Parathyroid adenoma (tissue), 2 donors: ENCODE measurements at regions not wholly inside any gene's neighbourhood (a gene's known extent, or its start where the extent isn't known, plus 50 kb on each side); places are given as distances from the start of the nearest gene placed in this dataset.

Experiments
- H2AFZ ChIP-seq: fragments of 300-600 bp; sonication (generic); one replicate; pipeline ENCODE4 v1.7.0; 2017; ENCODE audit warnings: antibody characterized with exemption, mild to moderate bottlenecking
- H3K27ac ChIP-seq: fragments of 300-600 bp; sonication (generic); one replicate; pipeline ENCODE4 v1.7.0; 2017
- H3K27me3 ChIP-seq: fragments of 300-600 bp; sonication (generic); one replicate; pipeline ENCODE4 v1.7.0; 2017; ENCODE audit warnings: low read length; ENCODE audit not compliant: control insufficient read depth, insufficient read depth
- H3K36me3 ChIP-seq: fragments of 300-600 bp; sonication (generic); one replicate; pipeline ENCODE4 v1.7.0; 2017; ENCODE audit warnings: low read length; ENCODE audit not compliant: control insufficient read depth, insufficient read depth
- H3K4me1 ChIP-seq: fragments of 300-600 bp; sonication (generic); one replicate; pipeline ENCODE4 v1.7.0; 2017; ENCODE audit warnings: control low read depth
- H3K4me2 ChIP-seq: fragments of 300-600 bp; sonication (generic); one replicate; pipeline ENCODE4 v1.7.0; 2017; ENCODE audit warnings: low read length
- H3K4me3 ChIP-seq: fragments of 300-600 bp; sonication (generic); one replicate; pipeline ENCODE4 v1.7.0; 2017; ENCODE audit warnings: low read depth, low read length
- H3K79me2 ChIP-seq: fragments of 300-600 bp; sonication (generic); one replicate; pipeline ENCODE4 v1.7.0; 2017; ENCODE audit warnings: control low read depth
- H3K9ac ChIP-seq: fragments of 300-600 bp; sonication (generic); one replicate; pipeline ENCODE4 v1.7.0; 2017; ENCODE audit warnings: mild to moderate bottlenecking
- H3K9me3 ChIP-seq: fragments of 300-600 bp; sonication (generic); one replicate; pipeline ENCODE4 v1.7.0; 2017; ENCODE audit warnings: low read length; ENCODE audit not compliant: control insufficient read depth
- TF ChIP-seq, protein P1 (sequence below): fragments of 300-600 bp; sonication (generic); IDR thresholded peaks from one replicate; pipeline ENCODE4 v1.7.0; 2017; ENCODE audit warnings: antibody characterized with exemption, mild to moderate bottlenecking
- donor health status: primary hyperparathyroidism.

DNA sequence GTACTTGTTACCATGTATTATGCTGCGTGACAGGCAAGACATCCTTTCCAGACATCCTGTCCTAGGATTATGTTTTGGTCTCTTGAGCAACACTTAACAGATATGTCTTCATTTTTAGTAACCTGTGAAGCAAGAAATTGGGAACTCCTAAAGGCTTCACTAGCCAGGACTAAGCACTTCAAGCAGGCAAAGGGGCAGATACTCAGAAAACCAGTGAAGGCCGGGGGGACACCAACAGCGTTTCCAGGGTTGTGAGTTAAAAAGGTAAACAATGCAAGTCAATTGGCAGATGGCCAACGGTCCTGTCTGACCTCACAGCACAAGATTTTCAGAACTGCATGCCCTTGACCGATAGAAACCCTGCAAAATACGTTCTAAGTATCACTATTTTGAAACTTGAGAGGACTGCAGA is 77.6 kb upstream of the SFMBT2 start:
- H3K9ac ChIP-seq, result no peak overlapping the region
- no peaks in the 10 kb centered on the region for H3K36me3 ChIP-seq
- H3K27ac ChIP-seq, result no peak overlapping the region
- H3K79me2 ChIP-seq, result no peaks in the 10 kb centered on the region
- no peaks in the 10 kb centered on the region for H3K27me3 ChIP-seq
- TF ChIP-seq, protein P1, sequence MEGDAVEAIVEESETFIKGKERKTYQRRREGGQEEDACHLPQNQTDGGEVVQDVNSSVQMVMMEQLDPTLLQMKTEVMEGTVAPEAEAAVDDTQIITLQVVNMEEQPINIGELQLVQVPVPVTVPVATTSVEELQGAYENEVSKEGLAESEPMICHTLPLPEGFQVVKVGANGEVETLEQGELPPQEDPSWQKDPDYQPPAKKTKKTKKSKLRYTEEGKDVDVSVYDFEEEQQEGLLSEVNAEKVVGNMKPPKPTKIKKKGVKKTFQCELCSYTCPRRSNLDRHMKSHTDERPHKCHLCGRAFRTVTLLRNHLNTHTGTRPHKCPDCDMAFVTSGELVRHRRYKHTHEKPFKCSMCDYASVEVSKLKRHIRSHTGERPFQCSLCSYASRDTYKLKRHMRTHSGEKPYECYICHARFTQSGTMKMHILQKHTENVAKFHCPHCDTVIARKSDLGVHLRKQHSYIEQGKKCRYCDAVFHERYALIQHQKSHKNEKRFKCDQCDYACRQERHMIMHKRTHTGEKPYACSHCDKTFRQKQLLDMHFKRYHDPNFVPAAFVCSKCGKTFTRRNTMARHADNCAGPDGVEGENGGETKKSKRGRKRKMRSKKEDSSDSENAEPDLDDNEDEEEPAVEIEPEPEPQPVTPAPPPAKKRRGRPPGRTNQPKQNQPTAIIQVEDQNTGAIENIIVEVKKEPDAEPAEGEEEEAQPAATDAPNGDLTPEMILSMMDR, result no peak
- no peaks in the 10 kb centered on the region for H3K9me3 ChIP-seq
- H3K4me2 ChIP-seq, result peak overlapping the region; percentile 2
- H3K4me1 ChIP-seq, result peaks cover 8% of the 10 kb centered on the region
- H2AFZ ChIP-seq, result peak overlapping the region; percentile 12
- H3K4me3 ChIP-seq, result no peak overlapping the region

DNA sequence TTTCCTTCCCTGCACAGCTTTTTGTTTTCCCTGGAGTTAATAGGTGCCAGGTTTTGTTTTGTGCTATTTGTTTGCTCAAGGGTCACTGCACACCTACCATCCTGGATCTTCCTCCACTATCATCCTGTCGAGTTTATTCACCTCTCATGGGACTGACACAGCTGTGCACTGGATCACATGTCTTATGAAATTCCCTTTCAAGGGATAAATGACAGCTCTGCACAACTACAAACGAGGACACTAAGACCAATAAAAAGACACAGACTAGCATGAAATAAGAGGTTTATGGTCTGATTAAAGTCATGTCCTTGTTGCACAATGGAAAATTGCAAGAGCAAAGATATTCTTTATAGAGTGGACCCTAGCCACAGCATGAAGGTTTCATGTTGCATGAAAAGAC is 76.7 kb upstream of the SFMBT2 start:
- no peak overlapping the region for H3K4me2 ChIP-seq

DNA sequence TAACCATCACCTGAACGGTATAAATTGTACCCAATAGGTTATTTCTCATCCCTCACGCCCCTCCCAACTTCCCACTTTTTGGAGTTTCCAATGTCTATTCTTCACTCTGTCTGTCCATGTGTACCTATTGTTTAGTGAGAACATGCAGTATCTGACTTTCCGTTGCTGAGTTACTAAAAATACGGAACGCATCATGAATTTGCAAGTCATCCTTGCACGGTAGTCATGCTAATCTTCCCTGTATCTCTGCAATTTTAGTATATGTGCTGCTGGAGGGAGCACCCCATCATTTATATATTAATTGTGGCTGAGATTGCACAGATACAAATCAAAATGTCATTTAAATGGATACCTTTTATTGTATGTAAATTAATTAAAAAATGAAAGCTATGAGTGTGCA is 75.7 kb upstream of the SFMBT2 start:
- no peak overlapping the region for H3K4me3 ChIP-seq
- no peaks in the 10 kb centered on the region for H3K9me3 ChIP-seq
- TF ChIP-seq, protein P1, result no peak
- H3K4me1 ChIP-seq, result peaks cover 8% of the 10 kb centered on the region
- H2AFZ ChIP-seq, result no peak overlapping the region
- no peaks in the 10 kb centered on the region for H3K36me3 ChIP-seq
- H3K79me2 ChIP-seq, result no peaks in the 10 kb centered on the region
- no peak overlapping the region for H3K27ac ChIP-seq
- no peaks in the 10 kb centered on the region for H3K27me3 ChIP-seq
- no peak overlapping the region for H3K9ac ChIP-seq
- H3K4me2 ChIP-seq, result no peak overlapping the region

More for the DNA sequence above, 76.7 kb upstream of the SFMBT2 start:
- Histone ChIP-seq H3K9me3 (no peaks in the 10 kb centered on the region), H2AFZ (no peak overlapping the region), H3K27ac (no peak overlapping the region), H3K4me3 (no peak overlapping the region), H3K9ac (no peak overlapping the region), H3K27me3 (no peaks in the 10 kb centered on the region), H3K36me3 (no peaks in the 10 kb centered on the region), H3K79me2 (no peaks in the 10 kb centered on the region), H3K4me1 (peaks cover 8% of the 10 kb centered on the region)
- TF ChIP-seq, protein P1, result no peak

DNA sequence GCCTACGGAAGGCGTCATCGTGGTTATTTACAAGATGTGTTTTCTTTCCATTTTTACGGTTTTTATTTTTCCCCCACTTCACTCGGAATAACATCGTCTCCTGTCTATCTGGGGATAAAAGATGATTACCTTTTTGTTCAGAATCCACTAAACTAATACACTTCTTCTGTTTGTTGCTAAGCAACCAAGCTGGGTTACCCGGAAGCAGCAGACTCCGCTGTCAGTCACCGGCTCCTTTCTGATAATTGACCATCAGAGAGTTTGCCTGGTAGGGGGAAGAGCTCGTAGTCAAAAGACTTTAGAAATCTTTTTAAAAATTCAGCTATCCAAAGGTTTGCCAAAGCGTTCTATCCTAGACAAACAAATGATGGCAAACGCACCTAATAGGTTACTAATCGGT is 75.0 kb upstream of the SFMBT2 start:
- Histone ChIP-seq H2AFZ (no peak overlapping the region), H3K9ac (no peak overlapping the region), H3K4me2 (no peak overlapping the region), H3K9me3 (no peaks in the 10 kb centered on the region), H3K4me3 (no peak overlapping the region), H3K79me2 (no peaks in the 10 kb centered on the region), H3K27me3 (no peaks in the 10 kb centered on the region), H3K36me3 (no peaks in the 10 kb centered on the region), H3K27ac (no peak overlapping the region), H3K4me1 (peaks cover 8% of the 10 kb centered on the region)
- TF ChIP-seq, protein P1, result no peak

DNA sequence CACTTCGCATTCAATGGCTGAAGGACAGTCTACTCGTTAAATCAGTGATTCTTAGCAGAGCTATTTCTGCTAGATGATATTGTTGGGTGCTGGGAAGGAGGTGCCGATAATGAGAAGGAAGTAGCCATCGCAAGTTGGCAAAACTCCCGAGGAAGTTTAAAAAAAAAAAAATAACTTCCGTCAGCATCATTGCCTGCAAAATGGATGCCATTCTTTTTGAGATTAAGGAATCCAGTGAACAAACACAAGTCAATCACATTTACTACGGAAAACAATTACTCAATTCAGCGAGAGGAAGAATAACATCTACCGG is 74.4 kb upstream of the SFMBT2 start:
- Histone ChIP-seq H3K9ac (no peak overlapping the region), H2AFZ (no peak overlapping the region), H3K9me3 (no peaks in the 10 kb centered on the region), H3K27ac (no peak overlapping the region), H3K27me3 (no peaks in the 10 kb centered on the region), H3K36me3 (no peaks in the 10 kb centered on the region), H3K4me3 (no peak overlapping the region), H3K4me1 (peaks cover 8% of the 10 kb centered on the region), H3K4me2 (peak overlapping the region; percentile 9), H3K79me2 (no peaks in the 10 kb centered on the region)
- TF ChIP-seq, protein P1, result no peak
